Amygdala (tissue), 56 donors: ENCODE measurements at regions not wholly inside any gene's neighbourhood (a gene's known extent, or its start where the extent isn't known, plus 50 kb on each side); places are given as distances from the start of the nearest gene placed in this dataset.

Experiments used
- DNase-seq, 56 donors: peaks; one replicate each; lab custom pipeline; 2025; lab: John Stamatoyannopoulos, UW

DNA sequence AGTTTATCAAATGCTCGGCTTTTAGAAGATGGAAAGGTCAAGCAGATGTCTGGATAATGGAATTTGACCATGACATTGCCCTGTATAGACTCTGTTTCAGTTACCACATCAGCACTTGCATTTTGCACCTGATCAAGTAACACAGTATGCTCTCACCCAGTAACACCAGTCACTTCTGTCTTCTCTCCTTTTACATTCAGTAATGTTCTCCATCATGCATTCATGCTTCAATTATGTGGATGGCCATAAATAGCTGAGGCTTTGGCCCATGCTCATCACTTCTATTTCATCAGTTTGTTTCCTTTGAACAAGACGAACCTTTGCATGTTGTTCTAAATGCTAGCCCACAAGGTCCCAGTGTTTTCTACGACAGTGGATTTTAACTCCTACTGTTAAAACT lies 322.9 kb upstream of the ACVR2A start:
- no peak for DNase-seq

- no peak for DNase-seq
Measured at GRCh38 chr2:147520817-147521216, 324.0 kb upstream of the ACVR2A start.

DNA sequence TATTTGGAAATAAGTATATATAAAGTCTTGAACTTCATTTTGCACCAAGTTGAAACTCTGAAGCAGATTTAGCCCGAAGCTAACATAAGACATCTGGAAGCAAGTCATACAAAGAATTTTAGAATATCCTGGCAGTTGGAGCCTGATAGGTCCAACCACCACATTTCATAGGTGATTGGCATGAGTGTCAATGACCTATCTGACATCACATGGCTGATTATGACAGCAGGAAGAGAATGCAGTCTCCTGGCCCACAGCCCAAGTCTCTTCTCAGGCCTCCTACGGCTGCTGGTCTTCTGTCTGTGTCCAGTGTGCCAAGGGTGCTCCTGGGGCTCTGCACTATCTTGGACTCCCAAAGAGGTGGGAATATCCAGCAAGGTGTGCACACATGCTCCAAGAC lies 325.7 kb upstream of the ACVR2A start:
- DNase-seq = no peak

DNA sequence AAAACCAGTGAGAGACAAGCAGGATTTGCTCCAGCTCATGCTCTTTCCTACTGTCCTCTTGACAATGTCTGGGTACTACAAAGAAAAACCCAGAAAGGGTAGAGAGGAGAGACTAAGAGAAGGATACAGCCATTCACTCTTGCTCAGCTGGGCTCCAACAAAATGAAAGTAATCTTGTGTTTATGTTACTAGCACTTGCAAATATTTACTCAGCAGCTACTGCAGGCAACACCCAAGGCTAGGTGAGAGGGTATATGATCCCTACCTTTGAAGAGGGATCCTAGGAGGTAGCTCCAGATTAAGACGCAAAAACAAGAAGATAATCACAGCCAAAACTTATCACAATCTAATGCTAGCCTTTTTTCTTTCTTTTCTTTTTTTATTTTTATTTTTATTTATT lies 329.6 kb upstream of the ACVR2A start:
- no peak for DNase-seq

GRCh38 chr2:147512206-147512605 lies 332.6 kb upstream of the ACVR2A start:
- DNase-seq = no peak

DNA sequence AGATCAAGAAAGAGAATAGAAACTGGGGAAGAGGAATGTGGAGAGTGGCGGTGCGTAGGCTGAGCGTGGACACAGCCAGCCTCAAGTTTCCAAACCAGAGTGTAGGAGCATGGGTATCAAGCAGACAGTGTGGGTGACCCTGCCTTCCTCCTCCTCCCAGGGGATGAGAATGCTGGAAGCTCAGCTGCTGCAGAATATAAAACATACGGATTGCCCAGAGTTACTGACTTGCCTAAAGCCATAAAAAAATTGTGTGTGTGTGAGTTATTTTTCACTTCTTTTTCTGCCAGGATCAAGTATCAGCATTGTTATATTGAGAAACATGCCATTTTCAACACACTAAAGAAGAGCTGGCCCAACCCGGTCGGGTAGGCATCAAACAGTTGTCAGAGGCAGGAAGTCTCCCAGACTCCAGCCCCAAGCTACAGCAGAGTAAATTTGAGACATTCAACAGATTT lies 333.3 kb upstream of the ACVR2A start:
- DNase-seq = peak in 27 of 56 donors; percentile 0 to 50 (median 12)

GRCh38 chr2:147509821-147510220 lies 335.0 kb upstream of the ACVR2A start:
- no peak for DNase-seq

DNA sequence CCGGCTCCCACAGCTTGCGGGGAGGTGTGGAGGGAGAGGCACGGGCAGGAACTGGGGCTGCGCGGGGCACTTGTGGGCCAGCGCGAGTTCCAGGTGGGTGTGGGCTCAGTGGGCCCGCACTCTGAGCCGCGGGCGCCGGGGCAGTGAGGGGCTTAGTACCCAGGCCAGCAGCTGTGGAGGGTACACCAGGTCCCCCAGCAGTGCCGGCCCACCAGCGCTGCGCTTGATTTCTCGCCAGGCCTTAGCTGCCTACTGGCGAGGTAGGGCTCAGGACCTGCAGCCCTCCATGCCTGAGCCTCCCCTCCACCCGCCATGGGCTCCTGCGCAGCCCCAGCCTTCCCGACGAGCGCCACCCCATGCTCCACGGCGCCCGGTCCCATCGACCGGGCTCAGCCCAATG lies 337.9 kb upstream of the ACVR2A start:
- DNase-seq = no peak

DNA sequence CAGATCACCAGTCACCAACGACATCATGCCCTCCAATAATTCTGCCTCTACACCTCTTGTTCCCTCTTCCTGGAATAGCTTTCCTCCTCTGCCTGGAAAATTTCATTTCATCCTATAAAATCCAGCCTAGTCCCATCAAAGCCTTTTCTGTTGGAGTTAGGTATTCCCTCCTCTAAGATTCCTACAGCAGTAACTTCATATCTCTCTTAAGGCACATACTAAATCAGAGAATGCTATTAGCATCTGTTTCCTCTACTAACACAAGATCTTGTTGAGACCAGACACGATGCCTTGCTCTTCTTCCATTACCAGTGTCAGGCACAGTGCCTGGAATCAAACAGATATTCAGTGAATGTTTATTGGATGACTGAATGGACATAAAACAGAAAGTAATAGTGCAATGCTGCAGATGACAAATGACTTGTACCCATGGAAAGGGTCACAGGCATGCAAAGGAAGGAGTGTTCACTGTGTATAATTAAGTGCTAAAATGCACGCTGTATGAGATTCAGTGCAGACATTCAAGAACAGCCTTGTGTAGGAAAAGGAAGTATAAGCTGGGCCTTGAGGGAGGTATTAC lies 342.0 kb upstream of the ACVR2A start:
- no peak for DNase-seq

DNA sequence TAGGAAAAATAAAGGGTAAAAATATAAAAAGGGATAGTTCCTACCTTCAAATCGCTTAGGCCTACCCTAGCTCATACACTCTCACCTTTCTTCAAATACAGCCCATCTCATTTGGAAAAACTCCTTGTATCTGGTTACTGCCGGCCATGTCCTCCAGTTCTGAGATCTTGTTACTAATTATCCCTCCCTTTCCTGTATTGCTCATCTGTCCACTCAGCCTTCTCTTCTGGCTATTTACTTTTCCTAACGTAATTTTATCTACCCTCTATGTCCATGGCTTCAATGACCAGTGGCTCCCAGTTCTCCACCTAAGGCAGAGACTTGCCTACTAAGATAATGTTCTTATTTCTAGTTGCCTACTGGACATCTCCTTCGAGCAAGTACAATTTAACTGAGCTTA lies 342.9 kb upstream of the ACVR2A start:
- no peak for DNase-seq

DNA sequence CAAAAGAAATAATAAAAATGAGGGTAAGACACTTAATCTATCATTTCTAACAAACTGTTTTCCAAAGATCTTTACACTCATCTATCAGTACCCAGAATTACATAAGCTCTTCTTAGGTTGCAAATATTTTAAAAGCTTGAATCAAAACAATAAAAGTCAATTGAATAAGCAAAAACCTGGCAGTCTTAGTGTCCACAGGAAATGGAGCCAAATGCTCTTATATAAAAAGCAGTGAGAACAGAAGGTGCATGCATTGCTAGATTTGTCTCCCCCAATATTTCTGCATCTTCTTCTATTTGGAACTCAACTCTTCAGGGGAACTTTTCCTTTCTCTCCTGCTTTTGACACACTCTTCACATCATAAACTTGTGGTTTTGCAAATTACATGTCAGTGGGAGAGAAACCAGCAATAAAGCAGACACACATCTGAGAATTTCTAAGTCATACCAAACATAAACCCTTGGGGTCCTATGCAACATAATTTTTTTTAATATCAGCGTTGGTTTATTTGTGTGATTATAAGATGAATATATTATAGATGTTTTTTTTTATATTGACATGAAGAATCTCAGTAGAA lies 343.9 kb upstream of the ACVR2A start:
- no peak for DNase-seq

DNA sequence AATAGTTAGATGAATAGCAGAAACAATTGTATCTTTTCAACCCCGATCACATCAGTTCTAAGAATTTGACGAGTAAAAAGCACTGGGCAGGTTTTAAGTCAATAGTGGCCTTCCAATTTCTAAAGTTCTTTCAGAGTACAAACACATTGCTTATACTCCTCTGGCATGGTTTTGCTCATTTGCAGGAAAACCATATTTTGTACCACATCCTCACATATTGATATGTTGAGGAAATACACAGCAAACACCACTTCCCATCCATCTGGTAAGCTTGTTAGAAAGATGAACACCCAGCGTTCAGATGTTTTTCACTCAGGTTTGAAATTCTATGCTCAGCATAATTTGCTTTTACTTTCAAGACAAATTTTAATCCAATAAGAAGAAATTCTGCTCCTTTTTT lies 344.6 kb upstream of the ACVR2A start:
- DNase-seq = no peak

- no peak for DNase-seq
Measured at GRCh38 chr2:147499785-147500184, 345.0 kb upstream of the ACVR2A start.

GRCh38 chr2:147495734-147496133 lies 349.1 kb upstream of the ACVR2A start:
- no peak for DNase-seq

GRCh38 chr2:147492471-147492870 lies 352.4 kb upstream of the ACVR2A start:
- no peak for DNase-seq

- no peak for DNase-seq
Measured at GRCh38 chr2:147491506-147491905, 353.3 kb upstream of the ACVR2A start.

- no peak for DNase-seq
Measured at GRCh38 chr2:147490401-147491261, 354.2 kb upstream of the ACVR2A start.

- no peak for DNase-seq
Measured at GRCh38 chr2:147488472-147488871, 356.4 kb upstream of the ACVR2A start.

GRCh38 chr2:147487978-147488289 lies 356.9 kb upstream of the ACVR2A start:
- no peak for DNase-seq

GRCh38 chr2:147487286-147487977 lies 357.4 kb upstream of the ACVR2A start:
- DNase-seq = no peak

DNA sequence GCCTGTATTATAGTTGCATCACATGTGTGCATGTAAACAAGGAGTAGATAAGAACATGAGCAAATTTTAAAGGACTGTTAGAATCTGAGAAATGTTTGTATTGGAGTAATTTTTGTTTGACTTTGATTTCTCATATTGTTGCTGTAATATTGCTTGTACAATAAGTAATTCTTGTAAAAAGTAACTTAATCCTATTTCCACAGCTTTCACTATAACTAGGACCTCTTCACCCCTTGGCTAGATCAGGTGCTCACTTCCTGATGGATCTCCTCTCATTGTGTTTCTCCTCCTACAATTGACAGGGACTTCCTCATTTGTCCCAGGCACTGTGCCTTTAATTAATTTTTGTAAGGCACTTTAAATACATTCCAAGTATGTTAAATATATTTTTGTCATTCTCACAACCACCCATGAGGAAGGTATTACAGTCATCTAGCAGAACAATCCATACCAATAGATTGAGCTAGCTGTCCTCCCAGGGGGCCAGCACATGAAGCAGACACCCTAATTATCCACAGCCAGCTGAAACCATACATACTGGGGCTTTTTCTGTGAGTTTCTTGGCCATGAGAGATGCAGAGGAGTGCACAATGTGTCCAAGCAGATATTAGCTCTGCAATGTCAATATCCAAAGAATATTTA lies 359.5 kb upstream of the ACVR2A start:
- no peak for DNase-seq
